HepG2 (cell line): ENCODE measurements at regions not wholly inside any gene's neighbourhood (a gene's known extent, or its start where the extent isn't known, plus 50 kb on each side); places are given as distances from the start of the nearest gene placed in this dataset.

ENCODE experiments used
- ATAC-seq: fragments of 200-7000 bp; cut with Tn5 transposase; 3 replicates; pipeline ENCODE4 v1.9.1; 2020; ENCODE audit warnings: mild to moderate bottlenecking, moderate library complexity
- BruUV-seq: library from RNA; stranded (reverse); fragments of 400-500 nt; replicated peaks from 2 replicates; lab custom pipeline; 2021; lab: Mats Ljungman, UMichigan
- CTCF ChIA-PET: fragments of 300-600 bp; formaldehyde crosslinking; extraction: SDS; loops from one replicate; lab custom pipeline; 2021; ENCODE audit warnings: low total read pairs, inconsistent platforms, low intra/inter-chr PET ratio; lab: Yijun Ruan, JAX
- POLR2A ChIA-PET: fragments of 350-600 bp; sonication (Branson Sonifier 250); formaldehyde crosslinking; loops from one replicate; lab custom pipeline; 2020; ENCODE audit warnings: antibody characterized with exemption, inconsistent platforms; lab: Yijun Ruan, JAX
- DNase-seq: peaks from one replicate; pipeline ENCODE4 v3.0.0-alpha.2; 2015; ENCODE audit warnings: low spot score
- FAIRE-seq: peaks from 3 replicates; lab custom pipeline; 2011; peaks lifted over from hg19 to GRCh38; lab: Jason Lieb, UNC
- H2AFZ ChIP-seq: one replicate; pipeline ENCODE4 v1.6.1; 2011; ENCODE audit warnings: low read length, inconsistent platforms
- H3K27ac ChIP-seq: fragments of 300-600 bp; 3 replicates; pipeline ENCODE4 v1.8.0; 2011; ENCODE audit warnings: mixed run types, mild to moderate bottlenecking, mixed read lengths, low read length, inconsistent platforms; ENCODE audit not compliant: insufficient read depth; ENCODE audit errors: extremely low read length
- H3K27me3 ChIP-seq, 2 experiments: fragments of 200-600 bp in 1 of 2; 2 replicates in 1 of 2; 3 replicates in 1 of 2; pipeline versions ENCODE4 v1.6.0 to v1.8.0; 2011; ENCODE audit warnings: low read length in 2 of 2, mild to moderate bottlenecking in 2 of 2, moderate library complexity in 2 of 2, inconsistent platforms in 1 of 2; ENCODE audit not compliant: insufficient read depth in 2 of 2, control insufficient read depth in 1 of 2
- H3K36me3 ChIP-seq, 2 experiments: fragments of 200-600 bp in 1 of 2; replicated peaks in 1 of 2; 2 replicates in 1 of 2; 3 replicates in 1 of 2; pipeline versions ENCODE4 v1.5.1 to v1.8.0; 2011; ENCODE audit warnings: low read length in 2 of 2, inconsistent platforms in 1 of 2; ENCODE audit not compliant: insufficient read depth in 2 of 2, control insufficient read depth in 1 of 2
- H3K4me1 ChIP-seq: 2 replicates; pipeline ENCODE4 v1.5.1; 2012; ENCODE audit warnings: low read length, inconsistent platforms; ENCODE audit not compliant: insufficient read depth
- H3K4me2 ChIP-seq: 2 replicates; pipeline ENCODE4 v1.6.0; 2011; ENCODE audit warnings: low read depth, low read length, inconsistent platforms
- H3K4me3 ChIP-seq, 3 experiments: fragments of 200-600 bp in 1 of 3; sonication (generic), shearing (Covaris generic) in 1 of 3; replicated peaks in 1 of 3; 2 replicates each; pipeline ENCODE4 v1.5.1; 2011 to 2016; ENCODE audit warnings: low read length in 3 of 3, inconsistent platforms in 2 of 3, low read depth in 2 of 3, mild to moderate bottlenecking in 2 of 3, control low read depth in 1 of 3, mixed read lengths in 1 of 3; ENCODE audit not compliant: insufficient read depth in 1 of 3
- H3K79me2 ChIP-seq: one replicate; pipeline ENCODE4 v1.6.1; 2011; ENCODE audit warnings: low read length, inconsistent platforms; ENCODE audit not compliant: insufficient read depth
- H3K9ac ChIP-seq: 2 replicates; pipeline ENCODE4 v1.6.0; 2011; ENCODE audit warnings: mild to moderate bottlenecking, low read depth, low read length, inconsistent platforms; ENCODE audit not compliant: insufficient read depth
- H3K9me3 ChIP-seq: 2 replicates; pipeline ENCODE4 v1.5.1; 2012; ENCODE audit warnings: mild to moderate bottlenecking, low read length
- H4K20me1 ChIP-seq: 2 replicates; pipeline ENCODE4 v1.6.0; 2011; ENCODE audit warnings: inconsistent platforms, mild to moderate bottlenecking, low read length, moderate library complexity; ENCODE audit not compliant: insufficient read depth
- CHCHD3 ChIP-seq: sonication (generic); formaldehyde crosslinking; IDR thresholded peaks from 2 replicates; pipeline ENCODE4 v1.8.0; 2022; ENCODE audit warnings: mild to moderate bottlenecking, missing genetic modification reagents, moderate library complexity
- DNMT1 ChIP-seq: sonication (generic); formaldehyde crosslinking; IDR thresholded peaks from 2 replicates; pipeline ENCODE4 v1.5.1; 2020; ENCODE audit warnings: mild to moderate bottlenecking, missing genetic modification reagents
- RNF2 ChIP-seq: fragments of 450-650 bp; conservative IDR thresholded peaks from 2 replicates; pipeline ENCODE4 v1.6.1; 2016; ENCODE audit warnings: low read depth
- ZNF12 ChIP-seq: sonication (generic); formaldehyde crosslinking; IDR thresholded peaks from 2 replicates; pipeline ENCODE4 v1.5.0; 2020; ENCODE audit warnings: missing genetic modification reagents
- ZNF44 ChIP-seq: sonication (generic); formaldehyde crosslinking; IDR thresholded peaks from 2 replicates; pipeline ENCODE4 v1.5.1; 2020; ENCODE audit warnings: mild to moderate bottlenecking, missing genetic modification reagents
- ZNF746 ChIP-seq: sonication (generic); formaldehyde crosslinking; IDR thresholded peaks from 2 replicates; pipeline ENCODE4 v1.8.0; 2022; ENCODE audit warnings: mild to moderate bottlenecking, missing genetic modification reagents
- WGBS: methylation state at CpG from one replicate; pipeline ENCODE4 v1.1.6; 2017; ENCODE audit warnings: low lambda C conversion rate; 5-methylcytosine and 5-hydroxymethylcytosine counted together
- in situ Hi-C: cut with HindIII; loops from 2 replicates; pipeline ENCODE4 v1.10.0; 2017; ENCODE audit warnings: low pct_unique_long_range_greater_than_20kb; ENCODE audit not compliant: extremely low pct_ligation_motif_present
- intact Hi-C: fragments of 100-400 bp; cut with micrococcal nuclease; formaldehyde crosslinking; loops from one replicate; pipeline ENCODE4 v1.10.0; 2022; ENCODE audit not compliant: unreplicated experiment
- TF ChIP-seq, protein P1 (sequence below): sonication (generic); formaldehyde crosslinking; IDR thresholded peaks from 2 replicates; pipeline ENCODE4 v1.4.0; 2020; ENCODE audit warnings: missing genetic modification reagents, mild to moderate bottlenecking, borderline replicate concordance
- TF ChIP-seq, protein P2 (sequence below): sonication (generic); formaldehyde crosslinking; IDR thresholded peaks from 2 replicates; pipeline ENCODE4 v1.5.0; 2020; ENCODE audit warnings: mild to moderate bottlenecking, missing genetic modification reagents, borderline replicate concordance

DNA sequence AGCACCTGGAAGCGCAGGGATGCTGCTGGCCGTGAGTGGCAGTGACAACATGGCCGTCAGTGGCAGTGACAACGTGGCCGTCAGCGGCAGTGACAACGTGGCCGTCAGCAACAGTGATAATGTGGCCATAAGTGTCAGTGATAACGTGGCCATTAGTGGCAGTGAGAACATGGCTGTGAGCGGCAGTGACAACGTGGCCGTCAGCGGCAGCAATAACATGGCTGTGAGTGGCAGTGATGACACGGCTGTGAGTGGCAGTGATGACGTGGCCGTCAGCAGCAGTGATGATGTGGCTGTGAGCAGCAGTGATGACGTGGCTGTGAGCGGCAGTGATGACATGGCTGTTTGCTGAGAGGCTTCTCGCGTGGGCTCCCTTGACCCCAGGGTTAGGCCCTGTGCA is 169.8 kb downstream of the ERMARD start (continued):
- TF ChIP-seq, protein P1, sequence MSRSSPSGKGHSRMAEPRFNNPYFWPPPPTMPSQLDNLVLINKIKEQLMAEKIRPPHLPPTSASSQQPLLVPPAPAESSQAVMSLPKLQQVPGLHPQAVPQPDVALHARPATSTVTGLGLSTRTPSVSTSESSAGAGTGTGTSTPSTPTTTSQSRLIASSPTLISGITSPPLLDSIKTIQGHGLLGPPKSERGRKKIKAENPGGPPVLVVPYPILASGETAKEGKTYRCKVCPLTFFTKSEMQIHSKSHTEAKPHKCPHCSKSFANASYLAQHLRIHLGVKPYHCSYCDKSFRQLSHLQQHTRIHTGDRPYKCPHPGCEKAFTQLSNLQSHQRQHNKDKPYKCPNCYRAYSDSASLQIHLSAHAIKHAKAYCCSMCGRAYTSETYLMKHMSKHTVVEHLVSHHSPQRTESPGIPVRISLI (CRISPR knock-in tag) = no peak
- TF ChIP-seq DNMT1 = 0 out of 2 replicates have a peak, but pooled peaks have one; percentile 25
- no peak for TF ChIP-seq RNF2
- no peak for TF ChIP-seq CHCHD3 (CRISPR knock-in tag)
- TF ChIP-seq ZNF44 (CRISPR knock-in tag) = no peak

DNA sequence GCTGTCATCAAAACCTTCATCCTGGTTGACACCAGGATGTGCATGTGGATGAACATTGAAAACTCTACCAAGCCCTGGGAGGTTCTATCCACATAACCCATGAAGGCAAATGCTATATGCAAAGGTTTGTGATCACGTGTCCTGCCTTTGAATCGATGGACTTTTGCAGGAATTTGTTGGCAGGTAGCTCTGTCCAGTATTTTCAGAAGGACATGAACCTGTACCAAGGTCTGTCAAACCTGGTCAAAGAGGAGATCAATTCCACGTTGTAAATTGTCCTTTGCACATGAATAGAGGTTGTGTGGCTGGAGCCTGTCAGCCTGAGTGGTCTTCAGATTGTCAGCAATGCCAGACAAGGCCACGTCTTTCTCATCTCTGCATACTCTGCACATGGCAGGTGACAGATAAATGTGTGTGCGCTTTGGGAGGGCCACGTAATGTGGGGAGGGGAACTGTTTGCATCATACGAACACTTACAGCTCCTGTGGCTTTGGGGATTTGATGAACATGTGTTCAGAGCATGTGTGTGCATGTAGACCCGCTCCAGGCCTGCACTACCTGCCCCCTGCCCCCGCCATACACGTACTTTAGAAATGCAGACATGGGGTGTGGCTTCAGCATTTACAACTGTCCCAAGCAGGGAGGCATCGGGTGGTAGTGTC is 169.1 kb downstream of the ERMARD start:
- in situ Hi-C loops = no loop called here

More for the DNA sequence above, 169.1 kb downstream of the ERMARD start:
- Histone ChIP-seq H3K9ac (no peak overlapping the region), H3K27me3 (peaks cover 0 to 3% of the 10 kb centered on the region in 2 experiments; a peak in 2 of 5 replicates), H3K79me2 (no peaks in the 10 kb centered on the region), H3K9me3 (no peaks in the 10 kb centered on the region), H3K4me1 (peaks cover 38% of the 10 kb centered on the region), H4K20me1 (no peaks in the 10 kb centered on the region), H3K27ac (no peak overlapping the region), H2AFZ (no peak overlapping the region), H3K4me3 (no peak overlapping the region), H3K4me2 (no peak overlapping the region), H3K36me3 (no peaks in the 10 kb centered on the region)
- ChIA-PET POLR2A (no interaction called here), CTCF (no interaction called here)
- no TSS peak for BruUV-seq
- intact Hi-C loops = no loop called here
- 26% methylated on average over 9 of the region's 11 CpGs for WGBS
- FAIRE-seq (no peak), ATAC-seq (no peak), DNase-seq (no peak)
- 0 out of 2 replicates have a peak, but pooled peaks have one; percentile 37 for TF ChIP-seq ZNF746 (CRISPR knock-in tag)
- TF ChIP-seq ZNF12 (CRISPR knock-in tag) = no peak
- TF ChIP-seq, protein P2, sequence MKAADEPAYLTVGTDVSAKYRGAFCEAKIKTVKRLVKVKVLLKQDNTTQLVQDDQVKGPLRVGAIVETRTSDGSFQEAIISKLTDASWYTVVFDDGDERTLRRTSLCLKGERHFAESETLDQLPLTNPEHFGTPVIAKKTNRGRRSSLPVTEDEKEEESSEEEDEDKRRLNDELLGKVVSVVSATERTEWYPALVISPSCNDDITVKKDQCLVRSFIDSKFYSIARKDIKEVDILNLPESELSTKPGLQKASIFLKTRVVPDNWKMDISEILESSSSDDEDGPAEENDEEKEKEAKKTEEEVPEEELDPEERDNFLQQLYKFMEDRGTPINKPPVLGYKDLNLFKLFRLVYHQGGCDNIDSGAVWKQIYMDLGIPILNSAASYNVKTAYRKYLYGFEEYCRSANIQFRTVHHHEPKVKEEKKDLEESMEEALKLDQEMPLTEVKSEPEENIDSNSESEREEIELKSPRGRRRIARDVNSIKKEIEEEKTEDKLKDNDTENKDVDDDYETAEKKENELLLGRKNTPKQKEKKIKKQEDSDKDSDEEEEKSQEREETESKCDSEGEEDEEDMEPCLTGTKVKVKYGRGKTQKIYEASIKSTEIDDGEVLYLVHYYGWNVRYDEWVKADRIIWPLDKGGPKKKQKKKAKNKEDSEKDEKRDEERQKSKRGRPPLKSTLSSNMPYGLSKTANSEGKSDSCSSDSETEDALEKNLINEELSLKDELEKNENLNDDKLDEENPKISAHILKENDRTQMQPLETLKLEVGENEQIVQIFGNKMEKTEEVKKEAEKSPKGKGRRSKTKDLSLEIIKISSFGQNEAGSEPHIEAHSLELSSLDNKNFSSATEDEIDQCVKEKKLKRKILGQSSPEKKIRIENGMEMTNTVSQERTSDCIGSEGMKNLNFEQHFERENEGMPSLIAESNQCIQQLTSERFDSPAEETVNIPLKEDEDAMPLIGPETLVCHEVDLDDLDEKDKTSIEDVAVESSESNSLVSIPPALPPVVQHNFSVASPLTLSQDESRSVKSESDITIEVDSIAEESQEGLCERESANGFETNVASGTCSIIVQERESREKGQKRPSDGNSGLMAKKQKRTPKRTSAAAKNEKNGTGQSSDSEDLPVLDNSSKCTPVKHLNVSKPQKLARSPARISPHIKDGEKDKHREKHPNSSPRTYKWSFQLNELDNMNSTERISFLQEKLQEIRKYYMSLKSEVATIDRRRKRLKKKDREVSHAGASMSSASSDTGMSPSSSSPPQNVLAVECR (CRISPR knock-in tag) = 0 out of 2 replicates have a peak, but pooled peaks have one; percentile 2
